Stimulated activated CD8-positive, alpha-beta memory T cell treated with anti-CD3 and anti-CD28 coated beads, Interleukin-15, amount 100 ng/mL, for 4 hours (primary cell): ENCODE measurements at regions not wholly inside any gene's neighbourhood (a gene's known extent, or its start where the extent isn't known, plus 50 kb on each side); places are given as distances from the start of the nearest gene placed in this dataset.

Source experiments
- DNase-seq, 2 donors: peaks; one replicate each; pipeline ENCODE4 v3.0.0-alpha.2; 2020; ENCODE audit warnings: low read depth in 2 of 2

DNA sequence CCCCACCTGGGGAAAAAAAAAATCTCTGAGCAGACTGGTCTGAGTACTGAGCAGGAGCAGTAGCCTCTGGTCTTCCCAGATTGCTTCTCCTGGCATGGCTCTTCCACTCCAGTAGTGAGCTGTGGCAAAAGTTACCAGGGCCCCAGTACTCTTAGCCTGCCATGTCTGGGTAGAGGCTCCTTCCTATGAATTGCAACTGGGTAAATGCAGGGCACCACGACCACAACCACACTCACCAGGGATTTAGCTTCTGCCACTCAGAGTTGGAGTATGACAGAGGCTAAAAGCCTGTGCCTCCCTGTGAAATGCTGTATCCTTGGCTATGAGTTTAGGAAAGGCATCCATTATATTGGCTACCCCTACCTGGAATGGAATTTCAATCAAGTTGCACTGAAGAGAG is 67.9 kb upstream of the CCDC54 start:
- no peak for DNase-seq

DNA sequence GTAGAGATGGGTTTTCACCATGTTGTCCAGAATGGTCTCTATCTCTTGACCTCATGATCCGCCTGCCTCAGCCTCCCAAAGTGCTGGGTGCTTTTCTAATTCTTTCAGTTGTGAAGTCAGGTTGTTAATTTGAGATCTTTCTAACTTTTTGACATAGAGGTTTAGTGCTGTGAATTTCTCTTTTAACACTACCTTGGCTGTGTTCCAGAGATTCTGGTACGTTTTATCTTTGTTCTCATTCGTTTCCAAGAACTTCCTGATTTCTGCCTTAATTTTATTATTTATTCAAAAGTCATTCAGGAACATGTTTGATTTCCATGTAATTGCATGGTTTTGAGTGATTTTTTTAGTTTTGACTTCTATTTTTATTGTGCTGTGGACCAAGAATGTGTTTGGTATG is 63.5 kb upstream of the CCDC54 start:
- no peak for DNase-seq

DNA sequence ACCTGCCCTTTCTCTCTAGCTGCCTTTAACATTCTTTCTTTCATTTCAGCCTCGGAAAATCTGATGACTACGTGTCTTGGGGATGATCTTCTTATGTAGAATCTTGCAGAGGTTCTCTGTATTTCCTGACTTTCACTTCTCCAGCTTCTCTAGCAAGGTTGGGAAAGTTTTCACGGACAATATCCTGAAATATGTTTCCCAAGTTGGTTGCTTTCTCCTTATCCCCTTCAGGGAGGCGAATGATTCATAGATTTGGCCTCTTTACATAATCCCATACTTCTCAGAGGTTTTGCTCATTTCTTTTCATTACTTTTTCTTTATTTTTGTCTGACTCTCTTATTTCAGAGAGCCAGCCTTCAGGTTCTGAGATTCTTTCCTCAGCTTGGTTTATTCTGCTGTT is 62.1 kb upstream of the CCDC54 start:
- no peak for DNase-seq

DNA sequence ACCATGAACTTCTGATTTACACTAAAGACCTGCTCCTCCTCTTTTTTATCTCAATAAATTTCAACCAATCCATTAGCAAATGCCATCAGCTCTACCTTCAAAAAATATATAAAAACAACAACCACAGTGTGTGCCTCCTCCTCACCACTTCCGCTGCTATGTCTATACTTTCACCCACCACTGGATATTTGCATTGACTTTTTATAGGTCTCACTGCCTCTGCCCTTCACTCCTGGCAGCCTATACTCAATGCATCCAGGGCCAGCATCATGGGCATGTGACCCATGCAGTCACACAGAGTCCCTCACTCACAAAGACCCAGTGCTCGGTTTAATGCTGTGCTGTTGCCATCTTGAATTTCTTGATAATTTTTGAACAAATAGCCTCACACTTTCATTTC is 53.5 kb upstream of the CCDC54 start:
- no peak for DNase-seq

DNA sequence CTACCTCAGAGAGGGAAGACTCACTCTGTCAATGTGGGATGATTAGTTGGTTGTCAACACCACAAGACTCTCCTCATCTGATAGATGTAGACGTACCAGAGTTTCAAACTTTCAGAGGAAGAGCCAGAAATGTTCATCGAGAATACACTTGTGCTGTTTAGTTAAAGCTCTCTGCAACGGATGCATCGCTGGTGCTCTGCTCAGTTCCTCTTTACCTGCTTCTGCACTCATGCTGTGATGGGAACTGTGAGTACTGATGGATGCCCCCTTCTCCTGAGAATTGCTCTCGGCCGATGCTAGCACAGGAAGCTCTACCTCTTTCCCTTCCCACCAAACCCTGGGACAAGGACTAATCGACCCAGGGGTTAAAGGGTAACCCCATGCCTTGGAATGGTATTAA is 51.8 kb upstream of the CCDC54 start:
- no peak for DNase-seq
